Stimulated activated CD4-positive, alpha-beta T cell treated with anti-CD3 and anti-CD28 coated beads, Interleukin-4, amount 100 ng/mL, for 48 hours (primary cell): ENCODE measurements at regions not wholly inside any gene's neighbourhood (a gene's known extent, or its start where the extent isn't known, plus 50 kb on each side); places are given as distances from the start of the nearest gene placed in this dataset.

Experiments used
- DNase-seq, 2 donors: peaks; one replicate each; pipeline ENCODE4 v3.0.0-alpha.2; 2020; ENCODE audit warnings: low read depth in 2 of 2

DNA sequence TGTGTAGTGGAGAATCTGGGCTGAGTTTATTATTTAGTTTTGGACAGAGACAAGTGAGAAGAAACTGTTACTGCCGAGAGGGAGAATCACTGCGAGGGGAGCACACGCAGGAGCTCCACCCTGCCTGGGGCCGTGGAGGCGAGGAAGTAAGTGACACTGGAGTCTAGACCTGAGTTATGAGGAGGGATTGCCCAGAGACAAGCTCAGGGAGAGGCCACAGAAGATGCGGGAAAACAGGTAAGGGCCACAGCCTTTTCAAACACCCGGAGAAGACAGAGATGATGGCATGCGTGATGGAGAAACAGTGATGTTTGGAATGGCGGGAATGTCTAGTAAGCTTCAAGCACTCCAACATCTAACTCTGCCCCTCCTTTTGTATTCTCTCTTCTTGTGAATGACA is 84.1 kb downstream of the TNFSF11 start:
- DNase-seq = no peak

DNA sequence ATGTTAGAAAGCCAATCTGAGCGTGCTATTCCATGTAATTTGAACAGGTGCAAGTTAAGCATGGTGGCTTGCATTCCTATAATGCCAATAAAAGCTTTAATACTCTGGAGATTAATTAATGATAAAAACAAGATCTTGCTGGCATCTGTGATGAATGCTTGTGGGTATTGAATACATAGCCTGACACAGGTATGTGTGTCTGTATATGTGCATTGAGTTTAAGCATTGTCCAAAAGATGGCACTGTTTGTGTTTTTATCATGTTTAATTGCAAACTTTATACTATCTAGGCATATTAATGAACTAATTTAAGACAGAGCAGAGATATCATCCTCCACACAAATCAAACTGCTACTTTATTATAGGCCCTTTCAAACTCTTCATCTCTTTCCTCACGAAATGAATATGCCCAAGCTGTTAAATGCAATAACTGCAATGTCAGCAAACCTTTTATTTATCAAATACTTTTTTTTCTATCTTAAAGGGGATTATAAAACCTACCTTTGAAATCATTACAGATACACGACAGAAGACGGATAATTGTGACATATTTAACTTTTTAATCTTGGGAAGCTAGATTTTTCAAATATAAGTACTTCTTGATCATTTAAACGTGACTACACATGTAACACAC is 86.5 kb downstream of the TNFSF11 start:
- DNase-seq = no peak

DNA sequence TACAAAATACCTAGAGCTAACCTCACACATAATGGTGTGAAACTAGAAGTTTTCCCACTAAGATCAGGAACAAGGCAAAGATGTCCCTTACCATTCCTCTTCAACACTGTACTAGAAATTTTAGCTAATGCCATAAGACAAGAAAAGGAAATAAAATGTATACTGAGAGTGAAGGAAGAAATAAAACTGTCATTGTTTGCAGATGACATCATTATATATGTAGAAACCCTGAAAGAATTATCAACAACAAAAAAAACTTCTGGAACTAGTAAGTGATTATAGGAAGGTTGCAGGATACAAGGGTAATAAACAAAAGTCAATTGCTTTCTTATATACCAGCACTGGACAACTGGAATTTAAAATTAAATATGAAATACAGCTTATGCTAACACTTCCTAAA is 93.7 kb downstream of the TNFSF11 start:
- no peak for DNase-seq

DNA sequence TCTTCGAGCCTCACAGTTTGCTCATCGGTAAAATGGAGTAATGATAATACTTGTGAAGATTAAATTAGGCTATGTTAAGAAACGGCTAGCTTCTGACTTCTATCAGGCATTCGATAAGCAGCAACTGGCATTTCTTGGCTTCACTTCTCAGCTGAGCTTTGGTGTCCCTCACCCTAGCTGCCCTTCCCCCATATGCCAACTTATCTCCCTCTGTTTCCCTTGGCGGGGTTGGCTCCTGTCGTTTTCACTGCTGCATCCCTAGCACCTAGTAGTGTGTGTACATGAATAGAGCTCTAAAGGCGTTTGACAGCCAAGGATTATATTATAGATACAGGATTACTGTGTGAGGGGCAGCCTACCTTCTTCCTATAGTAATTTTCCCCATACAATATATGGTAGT is 97.5 kb downstream of the TNFSF11 start:
- no peak for DNase-seq

DNA sequence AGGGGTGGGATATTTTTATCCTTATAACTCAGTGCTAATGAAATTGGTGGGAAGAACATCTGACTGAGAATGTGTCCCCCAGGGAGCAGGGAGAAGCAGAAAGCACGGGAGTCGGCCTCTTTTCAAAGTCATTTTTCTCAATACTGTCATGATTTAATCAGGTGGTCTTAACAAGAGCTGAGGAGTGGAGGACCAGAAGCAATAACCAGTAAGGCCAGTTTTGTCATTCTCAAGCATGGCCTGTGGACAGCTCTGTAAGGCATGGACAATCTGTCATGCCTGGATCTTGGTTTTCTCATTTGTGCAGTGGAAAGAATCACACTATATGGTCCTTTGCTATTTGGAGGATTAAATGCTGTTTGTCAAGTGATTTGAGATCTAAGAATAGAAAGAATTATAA is 99.7 kb downstream of the TNFSF11 start:
- no peak for DNase-seq

DNA sequence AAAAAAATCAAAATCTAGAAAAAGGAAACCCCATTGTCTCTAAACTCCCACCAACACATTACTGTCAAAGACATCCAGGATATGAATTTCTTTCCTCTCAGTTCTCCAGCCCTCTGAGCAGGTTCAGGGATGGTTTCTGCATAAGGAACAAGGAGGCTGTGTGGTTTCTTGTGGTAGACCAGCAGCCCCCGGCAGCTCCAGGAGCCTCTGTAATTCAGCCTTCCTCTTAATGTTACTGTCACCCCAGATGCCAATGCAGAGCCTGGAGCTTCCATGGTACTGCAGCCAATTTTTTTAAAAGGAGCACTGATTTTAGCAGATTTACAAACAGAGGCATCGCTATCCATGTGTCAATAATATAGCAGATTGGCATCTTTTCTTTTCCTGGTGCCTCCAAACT is 100.6 kb upstream of the FAM216B start:
- DNase-seq = no peak

DNA sequence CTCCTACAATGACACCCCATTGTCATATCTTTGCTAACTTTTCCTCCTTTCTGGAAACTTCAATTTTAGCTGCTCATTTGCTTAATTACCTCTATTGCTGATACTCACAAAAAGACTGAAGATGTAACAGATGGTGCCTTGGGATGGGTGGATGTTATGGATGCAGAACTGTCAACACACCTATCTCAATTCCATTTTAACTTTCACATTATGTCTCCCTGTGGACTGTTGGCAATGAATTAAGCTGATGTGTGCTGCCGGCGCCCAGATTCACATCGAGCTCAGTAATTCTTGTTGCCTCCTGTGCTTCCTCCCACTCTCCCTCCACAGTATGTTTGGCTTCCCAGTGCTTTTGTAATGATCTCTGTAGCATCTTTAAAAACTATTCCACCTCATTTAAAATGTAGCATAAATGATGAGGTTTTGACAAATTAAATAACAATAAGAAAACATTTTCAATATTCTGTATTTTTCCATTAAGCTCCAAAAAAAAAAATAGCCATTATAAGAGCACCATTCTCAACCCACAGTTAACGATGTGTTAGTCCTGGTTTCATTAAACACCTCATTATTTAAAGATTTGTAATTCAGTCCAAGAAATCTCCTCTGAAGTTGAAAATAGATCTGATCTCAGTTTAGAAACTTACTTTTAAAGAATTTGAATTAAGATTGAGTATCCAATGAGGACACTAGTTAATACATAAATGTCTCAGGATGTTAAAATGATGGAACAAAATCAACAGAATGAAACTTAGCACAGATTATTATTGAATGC is 99.9 kb upstream of the FAM216B start:
- no peak for DNase-seq

DNA sequence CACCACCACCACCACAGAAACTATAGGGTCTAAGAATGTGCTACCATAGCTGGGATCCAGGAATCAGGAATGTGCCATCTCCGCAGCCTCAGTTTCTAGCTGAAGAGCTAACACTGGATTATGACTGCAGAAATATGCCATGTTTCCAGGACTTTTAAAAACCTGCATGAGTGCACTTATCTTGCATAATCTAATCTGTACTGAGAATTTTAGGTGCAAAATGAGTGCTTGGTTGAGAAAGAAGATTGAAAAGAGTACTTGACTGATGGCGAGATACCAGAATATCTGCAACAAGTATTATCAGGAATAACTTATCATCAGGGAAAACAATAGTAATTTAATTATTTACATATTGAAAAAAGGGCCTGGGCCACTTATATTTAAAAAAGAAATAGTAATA is 97.2 kb upstream of the FAM216B start:
- DNase-seq = no peak

DNA sequence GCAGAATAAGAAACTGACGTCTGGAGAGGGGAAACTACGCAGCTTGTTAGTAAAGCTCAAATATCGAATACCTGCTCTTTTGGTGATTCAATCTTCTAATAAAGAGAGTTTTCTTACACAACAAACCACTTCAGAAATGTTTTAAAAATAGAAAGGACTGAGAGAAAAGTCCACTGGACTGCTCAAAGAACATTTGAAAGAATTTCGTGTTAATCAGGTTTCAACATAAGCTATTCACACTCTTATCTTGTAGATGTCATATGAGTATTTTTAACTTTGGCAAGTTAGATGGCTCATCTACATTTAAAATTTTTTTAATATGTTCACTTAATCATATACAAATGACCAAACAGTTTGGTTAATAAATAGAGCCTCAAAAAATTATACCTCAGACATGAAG is 95.6 kb upstream of the FAM216B start:
- no peak for DNase-seq

DNA sequence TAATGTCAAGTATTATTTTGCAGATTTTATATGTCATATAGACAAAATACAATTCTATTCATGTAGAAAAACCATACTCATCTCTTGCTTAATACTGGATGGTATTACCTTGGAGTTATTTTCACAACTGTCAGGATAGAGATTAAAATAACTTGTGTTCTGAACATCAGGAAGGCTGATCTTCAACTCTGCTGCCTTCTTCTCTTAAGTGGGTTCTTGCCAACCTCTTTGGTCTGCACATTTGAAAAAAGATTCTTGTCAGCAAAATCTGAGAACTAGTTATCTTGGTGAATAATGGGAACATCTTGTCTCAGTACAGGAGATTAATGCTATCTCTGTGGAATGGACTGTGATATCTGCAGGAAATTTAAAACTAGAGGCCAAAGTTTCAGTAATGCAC is 95.2 kb upstream of the FAM216B start:
- no peak for DNase-seq

DNA sequence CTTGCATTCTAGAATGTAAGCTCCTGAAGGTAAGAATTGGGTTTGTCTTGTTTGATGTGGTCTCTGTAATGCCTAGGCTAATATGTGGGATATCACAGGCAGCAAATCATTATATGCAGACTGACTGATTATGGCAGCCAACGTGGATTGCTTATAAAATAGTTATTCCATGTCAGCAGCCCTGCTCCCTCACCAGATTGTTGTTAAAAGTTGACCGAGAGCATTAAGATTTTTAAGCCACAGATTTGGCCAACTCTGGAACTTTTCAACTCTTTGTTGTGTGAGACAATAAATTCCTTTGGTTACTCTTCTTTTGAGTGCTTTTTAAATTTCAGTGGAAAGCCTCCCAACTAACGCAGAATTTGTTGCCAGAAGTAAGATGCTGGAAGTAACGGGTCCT is 92.6 kb upstream of the FAM216B start:
- DNase-seq = no peak

DNA sequence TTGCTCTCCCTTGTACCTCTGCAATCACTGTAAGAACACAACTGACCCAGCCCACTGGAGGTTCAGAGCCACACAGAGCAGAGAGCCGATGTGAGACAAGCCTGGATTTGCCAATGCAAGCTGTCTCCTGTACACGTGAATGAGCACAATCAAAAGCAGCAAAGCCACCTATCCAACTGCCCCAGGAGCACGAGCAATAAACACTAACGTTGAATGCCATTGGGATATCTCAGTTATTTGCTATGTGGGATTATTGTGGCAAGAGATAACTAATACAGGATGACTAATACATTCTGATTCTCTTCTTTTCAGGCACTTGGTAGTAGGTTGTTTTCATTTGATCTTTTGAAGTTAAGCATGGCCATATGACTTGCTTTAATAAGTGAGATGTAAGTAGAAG is 85.2 kb upstream of the FAM216B start:
- DNase-seq = no peak

DNA sequence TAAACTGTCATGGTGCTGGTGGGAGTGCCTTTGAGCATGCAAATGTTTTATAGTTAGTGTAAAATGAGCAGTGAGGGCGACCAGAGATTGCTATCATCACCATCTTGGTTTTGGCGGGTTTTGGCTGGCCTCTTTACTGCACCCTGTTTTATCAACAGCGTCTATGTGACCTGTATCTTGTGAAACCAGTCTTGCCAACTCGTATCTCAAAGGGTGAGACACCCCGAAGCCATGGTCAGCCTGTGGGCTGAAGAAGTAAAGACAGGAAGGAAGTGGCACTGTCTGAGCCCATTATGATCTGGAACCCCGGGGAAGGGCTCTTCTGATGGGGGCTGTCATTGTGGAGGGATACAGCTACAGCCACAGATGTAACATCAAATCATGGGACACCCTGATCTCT is 81.5 kb upstream of the FAM216B start:
- DNase-seq = no peak

DNA sequence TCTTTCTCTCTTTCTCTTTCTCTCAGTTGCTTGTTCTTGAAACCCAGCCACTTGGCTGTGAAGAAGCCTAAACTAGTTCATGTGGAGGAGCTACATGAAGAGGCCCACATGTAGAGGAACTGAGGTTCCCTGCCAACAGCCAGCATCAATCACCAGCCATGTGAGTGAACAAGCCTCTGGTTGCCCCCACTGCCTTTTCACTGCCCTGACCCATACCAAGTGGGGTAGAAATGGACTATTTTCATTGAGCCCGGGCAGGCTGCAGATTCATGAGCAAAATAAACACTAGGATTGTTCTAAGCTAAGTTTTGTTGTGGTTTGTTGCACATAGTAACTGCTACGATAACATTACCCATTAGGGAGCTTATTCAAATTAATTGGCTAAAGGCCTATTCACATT is 78.7 kb upstream of the FAM216B start:
- no peak for DNase-seq

DNA sequence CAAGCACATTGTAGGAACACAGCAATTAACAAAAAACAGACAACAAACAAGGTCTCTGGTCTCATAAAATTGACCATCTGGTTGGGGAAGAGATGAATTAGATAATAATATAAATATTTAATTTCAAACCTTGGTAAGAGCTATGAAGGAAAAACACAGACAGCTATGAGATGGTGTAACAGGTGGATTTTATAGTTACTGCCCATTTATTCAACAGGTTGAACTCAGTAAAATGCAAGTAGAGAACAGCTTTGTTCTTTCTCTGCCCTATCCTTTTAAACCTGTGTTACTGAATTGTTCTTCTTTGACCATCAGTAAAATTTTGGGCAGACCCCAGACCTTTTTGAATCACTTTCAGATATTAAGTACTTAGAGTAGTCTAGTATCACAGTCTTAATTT is 77.6 kb upstream of the FAM216B start:
- DNase-seq = no peak

DNA sequence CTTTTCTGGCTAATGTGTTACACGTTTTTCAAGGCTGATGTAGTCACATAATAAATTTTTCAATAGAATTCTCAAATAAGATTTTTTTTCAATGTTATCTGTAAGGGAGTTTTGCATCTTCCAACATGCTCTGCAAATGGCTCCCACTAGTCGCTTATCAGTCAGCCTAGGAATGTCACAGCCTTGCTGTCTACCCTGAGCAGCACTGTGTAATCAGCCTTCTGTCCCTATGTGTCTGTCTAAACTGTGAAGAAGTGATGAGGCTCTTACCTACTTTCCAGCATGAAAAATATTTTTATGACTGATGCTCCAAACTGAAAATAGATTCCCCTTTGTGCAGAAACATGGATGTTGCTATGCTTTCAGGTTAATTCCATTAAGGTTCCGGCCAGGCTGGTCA is 75.1 kb upstream of the FAM216B start:
- no peak for DNase-seq

DNA sequence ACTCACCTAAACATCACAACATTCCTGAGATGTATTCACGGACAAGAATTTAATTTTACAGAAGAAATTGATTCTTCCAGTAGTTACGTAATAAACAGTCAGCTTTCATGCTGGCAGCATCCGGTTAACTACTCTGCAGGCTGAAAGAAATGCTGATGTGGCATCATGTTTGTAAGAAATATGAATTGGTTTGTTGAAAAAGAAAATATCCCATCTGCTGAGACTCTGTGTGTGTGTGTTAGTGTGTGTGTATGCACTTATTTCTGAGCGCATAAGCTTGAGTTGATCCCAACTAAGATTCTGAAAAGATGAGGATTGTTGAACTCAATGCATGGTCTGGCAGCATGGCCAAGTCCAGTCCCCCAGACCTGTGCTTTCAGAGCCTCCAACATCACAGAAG is 74.3 kb upstream of the FAM216B start:
- no peak for DNase-seq

DNA sequence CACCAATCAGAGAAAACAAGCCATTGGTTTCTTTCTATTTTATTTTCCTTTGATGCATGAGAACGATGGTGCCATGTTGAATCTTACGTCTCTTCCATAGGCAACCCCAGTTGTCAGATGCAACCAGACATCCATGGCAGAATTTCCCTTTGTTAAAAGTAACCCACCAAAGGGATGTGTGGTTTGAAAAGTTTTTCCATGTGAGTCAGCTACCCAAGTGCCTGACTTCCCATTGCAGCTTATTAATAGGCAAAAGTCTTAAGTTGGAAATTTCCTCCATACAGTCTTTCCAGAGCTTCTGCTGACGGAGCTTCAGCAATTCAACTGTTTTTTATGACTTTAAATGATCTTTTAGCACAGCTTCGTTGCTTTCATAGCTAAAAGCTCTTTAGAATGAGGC is 73.8 kb upstream of the FAM216B start:
- no peak for DNase-seq

DNA sequence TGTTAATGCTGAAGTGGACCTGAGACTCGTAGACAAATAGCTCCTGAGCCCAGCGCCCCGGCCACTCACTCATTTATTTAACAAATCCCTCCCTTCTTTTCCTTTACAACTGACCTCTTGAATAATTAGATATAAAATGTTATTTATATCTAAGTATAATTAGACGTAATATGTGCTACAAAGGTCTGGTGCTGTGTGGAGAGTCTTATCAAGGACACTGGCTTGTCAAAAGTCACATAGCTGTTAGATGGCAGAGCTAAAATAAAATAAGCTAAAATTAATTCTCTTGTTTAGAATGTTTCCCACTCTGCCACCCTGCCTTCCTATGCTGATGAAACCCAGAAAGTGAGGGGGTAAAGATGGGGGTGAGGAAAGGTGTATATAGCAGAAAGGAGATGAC is 73.0 kb upstream of the FAM216B start:
- DNase-seq = no peak

DNA sequence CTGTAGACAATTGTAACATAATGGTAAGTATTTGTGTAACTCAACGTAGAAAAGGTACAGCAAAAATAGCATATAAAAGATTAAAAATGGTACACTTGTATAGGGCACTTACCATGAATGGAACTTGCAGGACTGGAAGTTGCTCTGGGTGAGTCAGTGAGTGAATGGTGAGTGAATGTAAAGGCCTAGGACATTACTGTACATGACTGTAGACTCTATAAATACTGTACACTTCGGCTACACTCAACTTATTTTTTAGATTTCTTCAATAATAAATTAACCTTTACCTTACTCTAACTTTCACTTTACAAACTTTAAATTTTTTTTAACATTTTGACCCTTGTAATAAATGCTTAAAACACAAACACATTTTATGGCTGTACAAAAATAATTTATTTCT is 72.1 kb upstream of the FAM216B start:
- DNase-seq = no peak

DNA sequence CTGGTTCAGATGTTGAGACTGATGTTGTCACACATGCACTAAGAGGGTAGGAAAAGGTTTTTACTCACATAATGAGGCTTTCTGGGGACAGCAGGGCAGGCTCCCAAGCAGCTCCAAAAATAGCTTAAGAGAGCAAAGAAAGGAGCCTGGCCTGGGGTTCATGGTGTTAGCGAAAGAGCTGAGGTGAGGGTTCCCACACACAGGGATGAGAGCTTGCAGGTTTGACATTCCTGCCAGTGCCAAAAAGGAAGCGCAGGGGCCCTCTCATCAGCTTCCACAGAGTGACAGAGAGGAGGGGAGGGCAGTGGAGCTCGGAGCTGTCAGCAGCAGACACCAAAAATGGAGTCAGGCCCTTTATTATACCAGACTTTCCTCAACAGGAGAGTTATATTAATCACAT is 65.5 kb upstream of the FAM216B start:
- DNase-seq = no peak

DNA sequence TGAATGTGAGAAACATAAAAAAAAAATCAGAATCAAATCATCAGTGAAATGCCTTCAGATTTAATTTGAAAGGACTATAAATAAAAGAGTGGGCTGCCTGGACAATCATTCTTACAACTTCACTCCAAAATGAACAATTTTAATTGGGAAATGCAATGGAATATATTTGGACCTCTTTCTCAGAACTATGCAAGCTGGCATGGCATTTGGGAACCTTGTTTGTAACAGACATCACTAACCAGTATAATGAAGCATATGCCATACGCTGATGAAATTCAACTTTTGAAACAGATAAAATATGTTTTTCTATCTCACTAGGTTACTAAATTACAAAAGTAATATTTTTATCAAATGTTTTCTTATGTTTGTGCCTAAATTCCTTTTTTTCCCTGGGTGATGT is 64.2 kb upstream of the FAM216B start:
- DNase-seq = no peak

DNA sequence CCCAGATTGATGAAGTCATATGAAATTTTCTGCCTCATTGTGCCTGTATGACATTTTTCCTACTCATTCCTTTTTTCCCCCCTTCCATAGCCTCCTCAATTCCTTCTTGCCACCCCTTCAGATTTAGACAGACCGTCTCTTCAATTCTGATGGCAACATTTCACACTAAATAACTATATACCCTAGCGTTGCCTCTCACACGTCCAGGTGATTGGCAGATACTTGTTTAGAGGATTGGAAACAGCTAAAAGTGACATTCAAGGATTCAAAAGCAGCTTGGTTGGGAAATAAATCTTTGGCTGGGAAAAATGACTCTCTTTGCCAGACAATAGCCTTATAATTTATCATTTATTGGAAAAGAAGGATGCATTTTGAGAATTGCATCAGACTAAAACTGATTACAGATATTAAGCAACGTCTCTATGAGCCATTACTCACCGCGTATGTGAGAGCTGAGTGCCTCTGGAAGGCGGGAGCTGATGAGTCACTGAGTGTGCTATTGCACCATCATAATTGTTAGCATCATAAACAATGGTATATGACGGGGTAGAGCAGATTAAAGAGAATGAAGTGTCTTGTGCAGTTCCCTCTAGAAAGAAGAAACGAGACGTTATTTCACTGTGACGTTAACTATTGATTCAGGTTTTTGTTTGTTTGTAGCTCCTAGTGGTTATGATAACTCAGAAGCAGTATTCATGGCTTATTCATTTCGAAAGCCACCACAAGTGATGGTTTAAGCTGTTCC is 61.1 kb upstream of the FAM216B start:
- peak; percentile 2 to 6 for DNase-seq
